K562 (cell line): ENCODE measurements at regions not wholly inside any gene's neighbourhood (a gene's known extent, or its start where the extent isn't known, plus 50 kb on each side); places are given as distances from the start of the nearest gene placed in this dataset.

Experiments
- CREM ChIP-seq: IDR thresholded peaks from 2 replicates; pipeline ENCODE4 v1.6.1; 2014; ENCODE audit warnings: antibody characterized with exemption, low read depth
- HINFP ChIP-seq: fragments of 450-650 bp; conservative IDR thresholded peaks from 2 replicates; pipeline ENCODE4 v1.6.1; 2016; ENCODE audit warnings: missing genetic modification characterization, low read depth, mild to moderate bottlenecking, control low read depth, missing compliant biosample characterization
- ID3 ChIP-seq, 2 experiments: fragments of 250-450 bp in 1 of 2; fragments of 450-650 bp in 1 of 2; sonication (Bioruptor Pico) in 1 of 2; IDR thresholded peaks; 2 replicates each; pipeline versions ENCODE4 v1.6.1 to v1.8.0; 2016 to 2021; ENCODE audit warnings: mild to moderate bottlenecking in 2 of 2, moderate library complexity in 2 of 2, missing compliant biosample characterization in 1 of 2, missing genetic modification characterization in 1 of 2
- LEF1 ChIP-seq: fragments of 450-650 bp; IDR thresholded peaks from 2 replicates; pipeline ENCODE4 v1.6.1; 2016; ENCODE audit warnings: mild to moderate bottlenecking
- MYNN ChIP-seq, 2 experiments: sonication (generic); formaldehyde crosslinking in 1 of 2; IDR thresholded peaks; 2 replicates each; pipeline versions ENCODE4 v1.5.0 to v1.6.1; 2016 to 2020; ENCODE audit warnings: antibody characterized with exemption in 1 of 2, missing genetic modification reagents in 1 of 2
- NKRF ChIP-seq: fragments of 450-650 bp; IDR thresholded peaks from 2 replicates; pipeline ENCODE4 v1.6.1; 2016; ENCODE audit warnings: borderline replicate concordance
- NRF1 ChIP-seq, 2 experiments: fragments of 450-650 bp; IDR thresholded peaks in 1 of 2; conservative IDR thresholded peaks in 1 of 2; 2 replicates each; pipeline ENCODE4 v1.6.1; 2014; ENCODE audit warnings: mild to moderate bottlenecking in 2 of 2
- RAD51 ChIP-seq: fragments of 450-650 bp; IDR thresholded peaks from 2 replicates; pipeline ENCODE4 v1.7.1; 2016; ENCODE audit warnings: low read depth, mild to moderate bottlenecking, borderline replicate concordance
- SP1 ChIP-seq: sonication (generic); formaldehyde crosslinking; IDR thresholded peaks from 2 replicates; pipeline ENCODE4 v1.8.1; 2022; ENCODE audit warnings: mild to moderate bottlenecking, missing genetic modification reagents
- SRSF7 ChIP-seq: fragments of 200-400 bp; formaldehyde crosslinking; optimal IDR thresholded peaks from 2 replicates; pipeline ENCODE3; 2017; ENCODE audit warnings: mild to moderate bottlenecking, low read depth, low read length
- THAP12 ChIP-seq: fragments of 250-450 bp; sonication (Bioruptor Pico); IDR thresholded peaks from 2 replicates; pipeline ENCODE4 v1.9.0; 2021; ENCODE audit warnings: mild to moderate bottlenecking, inconsistent platforms
- ZBTB43 ChIP-seq: sonication (generic); formaldehyde crosslinking; IDR thresholded peaks from 2 replicates; pipeline ENCODE4 v1.8.0; 2023; ENCODE audit warnings: mild to moderate bottlenecking, missing genetic modification reagents
- ZNF449 ChIP-seq: fragments of 250-450 bp; sonication (Bioruptor Pico); IDR thresholded peaks from 2 replicates; pipeline ENCODE4 v1.8.0; 2022; ENCODE audit warnings: moderate library complexity, mild to moderate bottlenecking, inconsistent platforms
- ZNF785 ChIP-seq: fragments of 250-450 bp; sonication (Bioruptor Pico); IDR thresholded peaks from 2 replicates; pipeline ENCODE4 v1.4.0; 2020; ENCODE audit warnings: mild to moderate bottlenecking

- no peak for TF ChIP-seq LEF1
- TF ChIP-seq RAD51: no peak
- TF ChIP-seq ZNF449 (CRISPR knock-in tag): peak; percentile 62; the same call in 1 of the 2 replicates
- TF ChIP-seq MYNN (IDR thresholded peaks at IDR 0.05): no peak
- TF ChIP-seq MYNN (CRISPR knock-in tag; IDR thresholded peaks at IDR 0.05): no peak
- no peak for TF ChIP-seq NKRF
- no peak for TF ChIP-seq SRSF7
- TF ChIP-seq HINFP: peak; percentile 51; the same call in 1 of the 2 replicates
- TF ChIP-seq SP1: no peak
- TF ChIP-seq NRF1 (conservative IDR thresholded peaks at IDR 0.05 in 1 of 2, IDR thresholded peaks at IDR 0.05 in 1 of 2): no peak
- 0 out of 2 replicates have a peak, but pooled peaks have one; percentile 17 for TF ChIP-seq CREM
- TF ChIP-seq THAP12 (CRISPR knock-in tag): no peak
- TF ChIP-seq ZNF785 (CRISPR knock-in tag): no peak
- TF ChIP-seq ZBTB43 (CRISPR knock-in tag): no peak
- no peak; the same call in none of the 2 replicates for TF ChIP-seq ID3 (CRISPR knock-in tag; IDR thresholded peaks at IDR 0.05)
- peak; percentile 86 for TF ChIP-seq ID3 (tag; IDR thresholded peaks at IDR 0.05)
Measured at GRCh38 chr7:84912993-84913635, 273.7 kb downstream of the SEMA3D start (continued).
